ENCODE measurements at regions not wholly inside any gene's neighbourhood (a gene's known extent, or its start where the extent isn't known, plus 50 kb on each side); places are given as distances from the start of the nearest gene placed in this dataset.

DNA sequence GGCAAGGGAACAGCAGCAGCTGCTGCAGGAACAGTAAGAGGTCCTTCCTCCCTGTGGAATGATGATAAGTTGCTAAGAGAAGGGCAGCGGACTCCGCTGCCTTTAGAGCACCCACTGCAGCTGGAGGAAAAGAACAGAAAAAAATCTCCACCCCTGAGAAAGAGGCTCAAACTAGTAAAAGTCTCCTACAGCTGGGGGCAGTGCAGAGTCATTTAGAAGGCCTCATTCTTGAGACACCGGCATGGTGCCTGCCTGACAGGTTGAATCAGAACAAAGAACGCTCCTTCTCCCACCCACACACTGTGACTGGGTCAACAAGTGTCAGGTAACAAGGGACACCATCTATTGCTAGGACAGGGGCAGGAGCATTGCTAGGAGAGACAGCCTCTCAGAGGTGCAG lies 188.4 kb downstream of the ABHD5 start:
- WGBS, 3 donors: 18 to 25% (median 23%) methylated on average over 4 of the region's 4 CpGs
- Histone ChIP-seq H3K27ac (no peak overlapping the region), H3K36me3 (ENCODE audit: insufficient read depth in 1 of 2, low read depth in 1 of 2) (no peaks in the 10 kb centered on the region), H3K9me3 (no peaks in the 10 kb centered on the region), H3K4me1 (no peaks in the 10 kb centered on the region), H3K27me3 (ENCODE audit: insufficient read depth in 3 of 3, low read length in 2 of 3) (peaks cover 0 to 2% (median 0%) of the 10 kb centered on the region in 3 donors), H3K4me3 (no peak overlapping the region)
- ATAC-seq (no peak), DNase-seq (no peak)
- intact Hi-C loops (cut with DNase I): no loop called here
- TF ChIP-seq, protein P1, sequence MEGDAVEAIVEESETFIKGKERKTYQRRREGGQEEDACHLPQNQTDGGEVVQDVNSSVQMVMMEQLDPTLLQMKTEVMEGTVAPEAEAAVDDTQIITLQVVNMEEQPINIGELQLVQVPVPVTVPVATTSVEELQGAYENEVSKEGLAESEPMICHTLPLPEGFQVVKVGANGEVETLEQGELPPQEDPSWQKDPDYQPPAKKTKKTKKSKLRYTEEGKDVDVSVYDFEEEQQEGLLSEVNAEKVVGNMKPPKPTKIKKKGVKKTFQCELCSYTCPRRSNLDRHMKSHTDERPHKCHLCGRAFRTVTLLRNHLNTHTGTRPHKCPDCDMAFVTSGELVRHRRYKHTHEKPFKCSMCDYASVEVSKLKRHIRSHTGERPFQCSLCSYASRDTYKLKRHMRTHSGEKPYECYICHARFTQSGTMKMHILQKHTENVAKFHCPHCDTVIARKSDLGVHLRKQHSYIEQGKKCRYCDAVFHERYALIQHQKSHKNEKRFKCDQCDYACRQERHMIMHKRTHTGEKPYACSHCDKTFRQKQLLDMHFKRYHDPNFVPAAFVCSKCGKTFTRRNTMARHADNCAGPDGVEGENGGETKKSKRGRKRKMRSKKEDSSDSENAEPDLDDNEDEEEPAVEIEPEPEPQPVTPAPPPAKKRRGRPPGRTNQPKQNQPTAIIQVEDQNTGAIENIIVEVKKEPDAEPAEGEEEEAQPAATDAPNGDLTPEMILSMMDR (IDR thresholded peaks at IDR 0.05): no peak

DNA sequence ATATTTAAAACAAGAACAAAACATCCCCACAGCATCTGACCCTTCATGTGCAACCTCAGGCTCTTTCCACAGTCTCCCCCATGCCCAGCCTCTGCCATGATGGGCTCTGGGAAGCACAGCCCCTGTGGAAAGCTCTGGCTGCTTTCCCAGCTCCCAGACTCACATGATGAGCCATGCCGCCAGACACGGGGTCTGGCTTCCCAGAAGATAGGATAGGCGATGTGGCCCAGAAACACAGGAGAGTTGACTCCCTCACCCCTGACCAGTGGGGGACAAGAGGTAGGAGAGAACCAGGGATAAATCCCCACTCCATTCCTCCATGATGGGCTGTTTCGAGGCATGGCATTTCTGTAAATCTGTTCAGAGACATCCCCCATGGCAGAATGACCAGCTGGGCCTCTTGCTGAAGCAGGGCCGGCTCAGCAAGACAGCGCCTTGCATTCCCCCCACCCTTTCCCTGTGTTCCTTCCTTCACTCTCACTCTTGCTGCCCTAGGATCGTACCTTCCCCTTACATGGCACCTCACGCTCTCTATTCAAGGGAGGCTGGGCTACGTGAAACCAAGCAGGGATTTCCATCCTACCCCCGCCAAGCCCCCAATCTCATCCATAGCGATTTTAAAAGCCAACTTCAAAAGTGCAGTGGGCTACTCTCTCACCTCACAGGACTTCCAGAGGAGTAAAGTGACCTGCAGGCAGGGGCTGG lies 192.4 kb downstream of the ABHD5 start:
- Histone ChIP-seq H3K36me3 (ENCODE audit: insufficient read depth in 1 of 2, low read depth in 1 of 2) (no peaks in the 10 kb centered on the region), H3K4me1 (no peaks in the 10 kb centered on the region), H3K27me3 (ENCODE audit: insufficient read depth in 3 of 3, low read length in 2 of 3) (no peaks in the 10 kb centered on the region), H3K4me3 (no peak overlapping the region), H3K9me3 (no peaks in the 10 kb centered on the region), H3K27ac (no peak overlapping the region)
- no peak for DNase-seq
- ATAC-seq: no peak
- TF ChIP-seq, protein P1 (IDR thresholded peaks at IDR 0.05): no peak
- WGBS, 3 donors: 79 to 80% (median 79%) methylated on average over 11 of the region's 11 CpGs
- intact Hi-C loops (cut with DNase I): no loop called here

- Histone ChIP-seq H3K27ac (no peak overlapping the region), H3K36me3 (ENCODE audit: insufficient read depth in 1 of 2, low read depth in 1 of 2) (no peaks in the 10 kb centered on the region), H3K9me3 (no peaks in the 10 kb centered on the region), H3K4me3 (no peak overlapping the region), H3K4me1 (no peaks in the 10 kb centered on the region), H3K27me3 (ENCODE audit: insufficient read depth in 3 of 3, low read length in 2 of 3) (no peaks in the 10 kb centered on the region)
- no peak for ATAC-seq
- TF ChIP-seq, protein P1 (IDR thresholded peaks at IDR 0.05): no peak
- intact Hi-C loops (cut with DNase I): no loop called here
- no peak for DNase-seq
- WGBS, 3 donors: 68 to 78% (median 72%) methylated on average over 10 of the region's 10 CpGs
Observed at GRCh38 chr3:43883729-43884396, 193.1 kb downstream of the ABHD5 start.

DNA sequence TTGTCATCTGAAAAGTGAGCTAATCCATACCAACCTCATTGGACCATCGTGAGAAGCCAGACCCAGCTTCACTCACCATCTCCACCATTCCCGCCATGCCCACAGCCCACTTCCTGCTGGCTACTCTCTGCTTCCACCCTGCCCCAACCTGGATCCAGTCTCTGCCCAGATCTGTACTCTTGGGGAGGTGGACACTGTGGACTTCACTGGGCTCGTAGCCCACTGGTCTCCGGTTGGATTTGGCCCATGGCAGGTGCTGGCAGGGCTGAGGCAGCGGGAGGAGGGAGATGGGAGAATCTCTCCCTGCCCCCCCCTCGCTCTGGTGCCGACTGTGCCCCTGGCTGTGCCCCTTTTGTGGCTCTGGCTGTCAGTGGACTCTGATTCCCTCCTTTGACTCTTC lies 193.8 kb downstream of the ABHD5 start:
- DNase-seq (no peak), ATAC-seq (no peak)
- H3K27ac ChIP-seq: no peak overlapping the region
- no peaks in the 10 kb centered on the region for H3K9me3 ChIP-seq
- 71 to 82% (median 72%) methylated on average over 7 of the region's 7 CpGs for WGBS, 3 donors
- no peaks in the 10 kb centered on the region for H3K36me3 ChIP-seq (ENCODE audit: insufficient read depth in 1 of 2, low read depth in 1 of 2)
- H3K4me1 ChIP-seq: no peaks in the 10 kb centered on the region
- TF ChIP-seq, protein P1 (IDR thresholded peaks at IDR 0.05): no peak
- intact Hi-C loops (cut with DNase I): no loop called here
- peaks cover 0 to 3% (median 0%) of the 10 kb centered on the region in 3 donors for H3K27me3 ChIP-seq (ENCODE audit: insufficient read depth in 3 of 3, low read length in 2 of 3)
- no peak overlapping the region for H3K4me3 ChIP-seq

Measured in psoas muscle (tissue), 7 donors.